Loucy (cell line): ENCODE measurements at regions not wholly inside any gene's neighbourhood (a gene's known extent, or its start where the extent isn't known, plus 50 kb on each side); places are given as distances from the start of the nearest gene placed in this dataset.

ENCODE experiments used
- H2AFZ ChIP-seq: fragments of 200-600 bp; sonication (generic); 2 replicates; pipeline ENCODE4 v1.6.0; 2016; ENCODE audit warnings: antibody characterized with exemption, mild to moderate bottlenecking, low read length, moderate library complexity
- H3F3A ChIP-seq: fragments of 200-600 bp; 2 replicates; pipeline ENCODE4 v1.6.0; 2016; ENCODE audit warnings: antibody characterized with exemption, low read depth, mild to moderate bottlenecking
- H3K27me3 ChIP-seq: fragments of 200-600 bp; sonication (generic); 2 replicates; pipeline ENCODE4 v1.6.1; 2014; ENCODE audit warnings: low read length, mild to moderate bottlenecking; ENCODE audit not compliant: insufficient read depth, poor library complexity, severe bottlenecking
- H3K36me3 ChIP-seq: fragments of 200-600 bp; sonication (generic); 2 replicates; pipeline ENCODE4 v1.6.1; 2016; ENCODE audit warnings: low read length; ENCODE audit not compliant: insufficient read depth
- H3K4me1 ChIP-seq: fragments of 200-600 bp; sonication (generic); 2 replicates; pipeline ENCODE4 v1.5.1; 2014; ENCODE audit warnings: low read length, mild to moderate bottlenecking; ENCODE audit not compliant: insufficient read depth, poor library complexity, severe bottlenecking
- H3K4me2 ChIP-seq: fragments of 200-600 bp; sonication (generic); 2 replicates; pipeline ENCODE4 v1.6.0; 2014; ENCODE audit warnings: antibody characterized with exemption, low read length, low read depth, mild to moderate bottlenecking; ENCODE audit not compliant: poor library complexity, severe bottlenecking
- H3K4me3 ChIP-seq: fragments of 200-600 bp; sonication (generic); 2 replicates; pipeline ENCODE4 v1.5.1; 2014; ENCODE audit warnings: low read length, mild to moderate bottlenecking, mixed read lengths; ENCODE audit not compliant: poor library complexity, severe bottlenecking
- H3K79me2 ChIP-seq: fragments of 200-600 bp; sonication (generic); 2 replicates; pipeline ENCODE4 v1.6.1; 2014; ENCODE audit warnings: low read length; ENCODE audit not compliant: insufficient read depth
- H3K9ac ChIP-seq: fragments of 200-600 bp; sonication (generic); 2 replicates; pipeline ENCODE4 v1.6.0; 2014; ENCODE audit warnings: mild to moderate bottlenecking, low read depth, low read length, moderate library complexity; ENCODE audit not compliant: poor library complexity, severe bottlenecking
- H3K9me2 ChIP-seq: fragments of 200-600 bp; sonication (generic); replicated peaks from 2 replicates; pipeline ENCODE4 v1.6.1; 2016; ENCODE audit warnings: low read depth, low read length, mixed read lengths
- H3K9me3 ChIP-seq: fragments of 200-600 bp; sonication (generic); 2 replicates; pipeline ENCODE4 v1.6.1; 2014; ENCODE audit warnings: mild to moderate bottlenecking, antibody characterized with exemption, low read length, low read depth; ENCODE audit not compliant: insufficient read depth
- H4K20me1 ChIP-seq: fragments of 200-600 bp; sonication (generic); 2 replicates; pipeline ENCODE4 v1.6.0; 2014; ENCODE audit warnings: antibody characterized with exemption, low read length, mild to moderate bottlenecking; ENCODE audit not compliant: insufficient read depth, poor library complexity, severe bottlenecking
- EZH2phosphoT487 ChIP-seq: fragments of 200-600 bp; IDR thresholded peaks from 2 replicates; pipeline ENCODE4 v1.6.1; 2018; ENCODE audit warnings: antibody characterized with exemption, mild to moderate bottlenecking, moderate library complexity, borderline replicate concordance
- TF ChIP-seq, protein P1 (sequence below): fragments of 200-600 bp; sonication (generic); conservative IDR thresholded peaks from 2 replicates; pipeline ENCODE4 v1.5.1; 2014; ENCODE audit warnings: mild to moderate bottlenecking, antibody characterized with exemption, low read length

DNA sequence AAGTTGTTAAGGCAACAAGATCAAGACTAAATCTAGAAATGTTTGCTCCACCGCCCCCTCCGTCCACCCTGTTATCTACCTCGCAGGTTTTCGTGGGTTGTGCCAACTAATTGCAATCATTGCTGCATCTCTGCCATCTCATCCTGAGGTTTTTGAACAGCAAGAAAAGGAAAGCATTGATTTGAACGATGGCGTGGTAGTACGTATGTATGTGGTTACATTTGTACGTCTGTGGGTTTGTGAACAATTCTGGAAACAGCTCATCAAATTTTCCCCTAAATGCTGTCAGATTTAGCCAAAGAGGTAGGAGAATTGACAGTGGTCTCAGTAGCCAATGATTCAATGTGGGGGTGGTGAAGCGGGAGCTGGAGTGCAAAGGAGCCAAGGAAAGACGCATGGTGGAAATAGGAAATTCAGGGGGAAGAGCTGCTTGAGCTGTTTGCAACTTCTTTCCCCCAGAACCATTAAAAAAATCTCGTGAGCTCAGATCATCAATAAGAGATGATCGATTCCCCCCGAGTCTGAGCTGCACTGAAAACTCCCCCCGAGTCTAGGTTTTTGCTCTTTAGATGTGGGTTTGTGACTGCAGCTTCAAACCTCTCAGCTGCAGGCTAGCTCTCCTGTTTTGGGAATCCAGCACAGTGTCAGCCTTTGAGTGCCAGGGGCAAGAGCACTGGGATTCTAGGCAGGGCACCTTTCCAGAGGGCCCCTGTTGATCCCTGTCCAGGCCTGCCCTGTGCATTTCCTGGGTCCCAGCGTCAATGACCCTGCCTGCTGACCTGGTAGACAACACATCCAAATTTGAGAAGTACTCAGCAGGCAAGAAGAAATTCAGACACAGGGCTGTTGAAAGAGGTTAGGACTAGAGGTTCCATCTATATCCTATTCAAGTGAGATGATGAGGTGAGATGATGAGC, 72.6 kb upstream of the LY86 start:
- Histone ChIP-seq H3K79me2 (no peaks in the 10 kb centered on the region), H3F3A (no peaks in the 10 kb centered on the region), H3K27me3 (peaks cover 73% of the 10 kb centered on the region), H3K4me2 (no peak overlapping the region), H3K9me2 (no peaks in the 10 kb centered on the region), H3K36me3 (no peaks in the 10 kb centered on the region), H3K4me3 (no peak overlapping the region), H4K20me1 (no peaks in the 10 kb centered on the region), H2AFZ (no peak overlapping the region), H3K9ac (no peak overlapping the region), H3K4me1 (no peaks in the 10 kb centered on the region), H3K9me3 (no peaks in the 10 kb centered on the region)
- TF ChIP-seq EZH2phosphoT487 = no peak
- TF ChIP-seq, protein P1, sequence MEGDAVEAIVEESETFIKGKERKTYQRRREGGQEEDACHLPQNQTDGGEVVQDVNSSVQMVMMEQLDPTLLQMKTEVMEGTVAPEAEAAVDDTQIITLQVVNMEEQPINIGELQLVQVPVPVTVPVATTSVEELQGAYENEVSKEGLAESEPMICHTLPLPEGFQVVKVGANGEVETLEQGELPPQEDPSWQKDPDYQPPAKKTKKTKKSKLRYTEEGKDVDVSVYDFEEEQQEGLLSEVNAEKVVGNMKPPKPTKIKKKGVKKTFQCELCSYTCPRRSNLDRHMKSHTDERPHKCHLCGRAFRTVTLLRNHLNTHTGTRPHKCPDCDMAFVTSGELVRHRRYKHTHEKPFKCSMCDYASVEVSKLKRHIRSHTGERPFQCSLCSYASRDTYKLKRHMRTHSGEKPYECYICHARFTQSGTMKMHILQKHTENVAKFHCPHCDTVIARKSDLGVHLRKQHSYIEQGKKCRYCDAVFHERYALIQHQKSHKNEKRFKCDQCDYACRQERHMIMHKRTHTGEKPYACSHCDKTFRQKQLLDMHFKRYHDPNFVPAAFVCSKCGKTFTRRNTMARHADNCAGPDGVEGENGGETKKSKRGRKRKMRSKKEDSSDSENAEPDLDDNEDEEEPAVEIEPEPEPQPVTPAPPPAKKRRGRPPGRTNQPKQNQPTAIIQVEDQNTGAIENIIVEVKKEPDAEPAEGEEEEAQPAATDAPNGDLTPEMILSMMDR = no peak

DNA sequence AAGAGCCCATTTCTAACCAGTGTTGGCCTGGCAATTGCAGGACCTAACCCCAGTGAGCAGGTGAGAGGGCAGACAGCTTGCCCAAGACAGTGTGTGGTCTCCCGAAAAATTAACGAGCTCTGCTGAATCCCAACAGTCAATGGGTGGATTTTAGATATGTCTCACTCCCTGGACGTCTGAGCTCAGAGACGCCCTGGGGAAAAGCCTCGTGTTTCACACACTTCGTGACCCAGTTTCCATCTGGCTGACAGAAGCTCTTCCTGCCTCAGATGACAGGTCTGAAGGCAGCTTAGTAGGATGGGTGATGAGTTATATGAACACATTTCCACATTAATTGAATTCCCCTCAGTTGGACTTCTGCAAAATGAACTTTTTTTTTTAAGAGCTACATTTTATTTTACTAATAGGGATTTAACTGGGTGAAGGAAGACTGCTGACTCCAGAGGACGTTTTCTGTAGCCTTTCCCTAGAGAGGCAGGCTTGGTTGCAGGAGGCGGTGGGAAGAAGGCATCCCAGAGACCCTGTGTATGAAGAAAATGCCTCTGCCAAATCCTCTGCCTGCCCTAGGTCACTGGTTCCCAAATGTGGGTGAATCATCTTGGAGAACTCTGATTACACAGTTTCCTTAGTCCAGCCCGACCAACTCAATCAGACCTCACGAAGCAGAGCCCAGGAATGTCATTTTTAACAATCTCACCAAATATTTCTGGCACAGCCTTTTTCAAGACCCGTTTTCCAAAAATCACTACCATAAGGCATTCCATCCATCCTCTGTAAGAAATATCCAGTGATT, 71.7 kb upstream of the LY86 start:
- no peaks in the 10 kb centered on the region for H3K9me3 ChIP-seq
- peaks cover 77% of the 10 kb centered on the region for H3K27me3 ChIP-seq
- H3K79me2 ChIP-seq = no peaks in the 10 kb centered on the region
- no peaks in the 10 kb centered on the region for H3K36me3 ChIP-seq
- no peak overlapping the region for H3K4me2 ChIP-seq
- H2AFZ ChIP-seq = no peak overlapping the region
- no peaks in the 10 kb centered on the region for H3K9me2 ChIP-seq
- no peaks in the 10 kb centered on the region for H3K4me1 ChIP-seq
- TF ChIP-seq, protein P1 = no peak
- no peak for TF ChIP-seq EZH2phosphoT487
- H3K9ac ChIP-seq = no peak overlapping the region
- no peaks in the 10 kb centered on the region for H4K20me1 ChIP-seq
- no peak overlapping the region for H3K4me3 ChIP-seq
- no peaks in the 10 kb centered on the region for H3F3A ChIP-seq

DNA sequence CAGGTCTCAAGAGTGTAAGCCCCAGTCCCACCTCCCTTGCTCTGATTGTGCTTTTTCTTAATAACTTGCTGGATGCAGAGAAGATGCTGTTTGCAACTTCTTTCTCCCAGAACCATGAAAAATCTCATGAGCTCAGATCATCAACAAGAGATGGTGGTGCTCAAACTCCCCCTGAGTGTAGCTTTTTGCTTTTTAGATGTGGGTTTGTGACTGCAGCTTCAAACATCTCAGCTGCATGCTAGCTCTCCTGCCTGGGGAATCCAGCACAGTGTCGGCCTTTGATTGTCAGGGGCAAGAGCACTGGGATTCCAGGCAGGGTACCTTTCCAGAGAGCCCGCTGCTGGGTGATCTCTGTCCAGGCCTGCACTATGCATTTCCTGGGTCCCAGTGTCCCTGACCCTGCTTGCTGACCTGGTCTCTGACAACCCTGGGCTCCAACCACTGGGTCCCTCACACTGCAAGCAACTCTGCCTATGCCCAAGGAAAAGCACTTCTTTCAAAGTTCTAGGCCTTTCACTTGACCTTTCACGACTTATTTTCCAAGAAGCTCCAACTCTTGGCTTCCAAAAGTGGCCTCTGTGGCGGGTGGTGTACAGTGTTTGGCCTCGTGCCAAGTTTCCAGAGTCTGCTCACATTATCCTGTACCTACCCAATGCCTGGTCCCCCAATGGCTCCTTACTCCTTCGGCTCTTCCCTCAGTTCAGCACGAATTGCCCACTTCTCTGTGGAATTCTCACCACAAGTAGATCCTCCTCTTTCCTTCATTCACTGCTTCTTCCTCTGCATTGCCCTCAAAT, 69.7 kb upstream of the LY86 start:
- Histone ChIP-seq H3F3A (no peaks in the 10 kb centered on the region), H3K4me1 (no peaks in the 10 kb centered on the region), H3K4me2 (no peak overlapping the region), H4K20me1 (no peaks in the 10 kb centered on the region), H3K9me2 (no peaks in the 10 kb centered on the region), H3K9me3 (no peaks in the 10 kb centered on the region), H3K4me3 (no peak overlapping the region), H3K79me2 (no peaks in the 10 kb centered on the region), H3K27me3 (peaks cover 63% of the 10 kb centered on the region), H3K36me3 (no peaks in the 10 kb centered on the region), H2AFZ (no peak overlapping the region), H3K9ac (no peak overlapping the region)
- TF ChIP-seq, protein P1 = no peak
- TF ChIP-seq EZH2phosphoT487 = no peak
